Glutamatergic neuron (in vitro differentiated cells): ENCODE measurements at regions not wholly inside any gene's neighbourhood (a gene's known extent, or its start where the extent isn't known, plus 50 kb on each side); places are given as distances from the start of the nearest gene placed in this dataset.

Experiments used
- DNase-seq: peaks from one replicate; pipeline ENCODE4 v3.0.0; 2022
- H3K27ac Mint-ChIP-seq: one replicate; pipeline ENCODE4 v1.8.0; 2020; ENCODE audit warnings: mild to moderate bottlenecking, mixed read lengths, inconsistent platforms; ENCODE audit not compliant: unreplicated experiment
- H3K27me3 Mint-ChIP-seq: one replicate; pipeline ENCODE4 v1.8.0; 2020; ENCODE audit warnings: mild to moderate bottlenecking, moderate library complexity, mixed read lengths, inconsistent platforms; ENCODE audit not compliant: unreplicated experiment
- H3K36me3 Mint-ChIP-seq: one replicate; pipeline ENCODE4 v1.8.0; 2020; ENCODE audit warnings: mild to moderate bottlenecking, mixed read lengths, inconsistent platforms; ENCODE audit not compliant: unreplicated experiment
- H3K4me1 Mint-ChIP-seq: one replicate; pipeline ENCODE4 v1.8.0; 2020; ENCODE audit warnings: mild to moderate bottlenecking, low read depth, mixed read lengths, inconsistent platforms; ENCODE audit not compliant: unreplicated experiment
- H3K4me3 Mint-ChIP-seq: one replicate; pipeline ENCODE4 v1.8.0; 2020; ENCODE audit warnings: mild to moderate bottlenecking, mixed read lengths, inconsistent platforms; ENCODE audit not compliant: unreplicated experiment
- H3K9me3 Mint-ChIP-seq: one replicate; pipeline ENCODE4 v1.8.0; 2020; ENCODE audit warnings: mild to moderate bottlenecking, moderate library complexity, mixed read lengths, inconsistent platforms; ENCODE audit not compliant: unreplicated experiment
- CTCF ChIP-seq: fragments of 200-600 bp; sonication (generic); IDR thresholded peaks from one replicate; pipeline ENCODE4 v1.5.0; 2021; ENCODE audit not compliant: partially characterized antibody, unreplicated experiment

- Mint-ChIP-seq H3K4me3 (no peak overlapping the region), H3K36me3 (no peaks in the 10 kb centered on the region), H3K4me1 (no peaks in the 10 kb centered on the region), H3K27me3 (no peaks in the 10 kb centered on the region), H3K9me3 (no peaks in the 10 kb centered on the region), H3K27ac (no peak overlapping the region)
- peak; percentile 23 for TF ChIP-seq CTCF
- DNase-seq = no peak
Measured at GRCh38 chr19:31459430-31459829, 110.2 kb upstream of the TSHZ3 start.

GRCh38 chr19:31461814-31462539 lies 112.7 kb upstream of the TSHZ3 start:
- Mint-ChIP-seq H3K4me1 (no peaks in the 10 kb centered on the region), H3K9me3 (no peaks in the 10 kb centered on the region), H3K36me3 (no peaks in the 10 kb centered on the region), H3K4me3 (no peak overlapping the region), H3K27me3 (no peaks in the 10 kb centered on the region), H3K27ac (no peak overlapping the region)
- no peak for DNase-seq
- no peak for TF ChIP-seq CTCF

- no peaks in the 10 kb centered on the region for H3K4me1 Mint-ChIP-seq
- H3K27ac Mint-ChIP-seq = no peak overlapping the region
- H3K4me3 Mint-ChIP-seq = no peak overlapping the region
- no peaks in the 10 kb centered on the region for H3K9me3 Mint-ChIP-seq
- H3K36me3 Mint-ChIP-seq = no peaks in the 10 kb centered on the region
- no peak for TF ChIP-seq CTCF
- peaks cover 3% of the 10 kb centered on the region for H3K27me3 Mint-ChIP-seq
- no peak for DNase-seq
Measured at GRCh38 chr19:31470229-31470939, 121.1 kb upstream of the TSHZ3 start.

GRCh38 chr19:31470952-31471351 lies 121.7 kb upstream of the TSHZ3 start:
- no peak for TF ChIP-seq CTCF
- DNase-seq = no peak
- no peak overlapping the region for H3K27ac Mint-ChIP-seq
- no peaks in the 10 kb centered on the region for H3K9me3 Mint-ChIP-seq
- H3K36me3 Mint-ChIP-seq = no peaks in the 10 kb centered on the region
- peaks cover 3% of the 10 kb centered on the region for H3K27me3 Mint-ChIP-seq
- no peak overlapping the region for H3K4me3 Mint-ChIP-seq
- no peaks in the 10 kb centered on the region for H3K4me1 Mint-ChIP-seq

GRCh38 chr19:31478241-31478640 lies 129.0 kb upstream of the TSHZ3 start:
- Mint-ChIP-seq H3K9me3 (peaks cover 3% of the 10 kb centered on the region), H3K4me1 (no peaks in the 10 kb centered on the region), H3K27me3 (peaks cover 3% of the 10 kb centered on the region), H3K36me3 (no peaks in the 10 kb centered on the region), H3K4me3 (no peak overlapping the region), H3K27ac (no peak overlapping the region)
- DNase-seq = no peak
- no peak for TF ChIP-seq CTCF
